NCI-H2029 treated with DMSO at 0.1 percent for 48 hours (cell line): ENCODE measurements at regions not wholly inside any gene's neighbourhood (a gene's known extent, or its start where the extent isn't known, plus 50 kb on each side); places are given as distances from the start of the nearest gene placed in this dataset.
"Not testable (repeated sequence)": the region's sequence is repeated elsewhere in the genome, so short reads cannot be mapped to it uniquely, and the experiment has no call there.

Source experiments
- DNase-seq: peaks from one replicate; lab custom pipeline; 2025; lab: John Stamatoyannopoulos, UW

DNA sequence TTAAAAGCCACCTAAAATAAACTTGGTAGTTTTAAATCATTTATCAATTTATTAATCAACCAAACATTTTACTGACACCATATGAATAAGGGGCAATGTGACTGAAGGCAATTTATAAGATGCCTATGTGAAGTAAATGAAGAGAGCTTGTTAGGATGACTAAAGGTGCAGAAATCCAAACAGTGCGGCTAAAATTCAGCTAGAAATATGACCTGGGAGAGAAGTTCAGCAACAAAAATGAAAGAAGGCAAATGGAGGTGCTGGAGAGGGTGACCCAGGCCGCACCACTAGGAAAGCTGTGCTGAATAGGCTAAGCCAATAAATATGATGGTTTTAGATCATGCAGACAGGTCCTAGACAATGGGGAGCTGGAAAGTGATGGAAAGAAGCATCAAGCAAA is 403.7 kb downstream of the BTG1 start:
- DNase-seq = no peak

DNA sequence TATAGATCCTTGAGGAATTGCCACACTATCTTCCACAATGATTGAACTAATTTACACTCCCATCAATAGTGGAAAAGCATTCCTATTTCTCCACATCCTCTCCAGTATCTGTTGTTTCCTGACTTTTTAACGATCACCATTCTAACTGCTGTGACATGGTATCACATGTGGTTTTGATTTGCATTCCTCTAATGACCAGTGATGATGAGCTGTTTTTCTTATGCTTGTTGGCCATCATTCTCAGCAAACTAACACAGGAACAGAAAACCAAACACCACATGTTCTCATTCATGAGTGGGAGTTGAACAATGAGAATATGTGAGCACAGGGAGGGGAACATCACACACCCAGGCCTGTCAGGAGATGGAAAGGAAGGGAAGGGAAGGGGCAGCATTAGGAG is 411.8 kb downstream of the BTG1 start:
- DNase-seq = not testable (repeated sequence)

DNA sequence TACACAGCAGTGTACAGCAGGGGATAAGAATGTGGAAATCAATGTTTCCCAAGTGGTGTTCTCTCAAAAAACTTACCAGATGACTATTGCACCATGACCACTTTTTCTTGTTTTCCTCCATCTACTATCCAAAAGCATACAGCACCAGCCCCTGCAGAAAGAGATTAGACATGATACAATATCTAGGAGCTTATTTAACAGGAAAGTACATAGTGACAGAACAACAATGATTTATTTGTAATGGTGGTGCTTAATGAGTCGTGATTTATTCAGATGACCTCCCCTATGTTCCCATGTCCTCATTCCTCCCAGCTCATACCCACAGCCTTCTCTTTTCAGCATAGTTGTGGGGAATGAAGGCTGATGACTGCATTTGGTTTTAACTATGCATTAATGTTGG is 413.6 kb downstream of the BTG1 start:
- DNase-seq = no peak

DNA sequence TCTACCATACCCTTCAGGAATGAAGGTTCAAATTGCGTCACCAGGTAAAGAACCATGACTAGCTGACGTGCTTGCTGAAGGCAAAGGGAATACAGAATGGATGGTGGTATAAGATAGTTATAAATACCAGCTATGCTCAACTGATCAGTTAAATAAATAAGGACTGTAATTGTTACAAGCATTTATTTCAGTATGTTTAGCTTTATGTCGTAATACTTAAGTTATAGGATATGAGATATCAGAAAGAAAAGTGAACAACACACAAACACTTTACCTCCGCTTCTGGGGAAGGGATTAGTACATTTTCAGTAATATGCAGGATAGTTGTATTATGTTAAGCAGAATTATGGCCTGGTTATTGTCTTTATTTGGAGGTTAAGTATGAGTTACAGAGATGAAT is 416.1 kb downstream of the BTG1 start:
- no peak for DNase-seq

DNA sequence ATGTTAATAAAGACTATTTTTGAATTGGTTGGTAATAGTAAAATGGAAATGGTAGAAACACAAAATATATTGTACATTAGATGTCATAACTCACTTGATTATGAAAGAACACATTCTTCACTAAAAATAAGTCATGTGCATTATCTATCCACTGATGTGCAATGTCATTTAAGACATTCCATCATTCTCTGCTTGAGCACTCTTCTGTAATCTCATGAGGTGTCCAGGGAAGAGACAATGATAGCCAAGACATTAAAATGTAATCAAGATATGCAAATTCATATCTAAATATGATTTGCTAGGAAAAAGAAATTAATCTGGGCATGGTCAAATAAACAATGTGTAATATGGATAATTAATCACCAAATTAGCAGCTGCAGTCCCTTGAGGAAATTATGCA is 422.5 kb downstream of the BTG1 start:
- no peak for DNase-seq

GRCh38 chr12:91722072-91722471 is 423.6 kb downstream of the BTG1 start:
- no peak for DNase-seq

GRCh38 chr12:91721023-91721422 is 424.6 kb downstream of the BTG1 start:
- no peak for DNase-seq

DNA sequence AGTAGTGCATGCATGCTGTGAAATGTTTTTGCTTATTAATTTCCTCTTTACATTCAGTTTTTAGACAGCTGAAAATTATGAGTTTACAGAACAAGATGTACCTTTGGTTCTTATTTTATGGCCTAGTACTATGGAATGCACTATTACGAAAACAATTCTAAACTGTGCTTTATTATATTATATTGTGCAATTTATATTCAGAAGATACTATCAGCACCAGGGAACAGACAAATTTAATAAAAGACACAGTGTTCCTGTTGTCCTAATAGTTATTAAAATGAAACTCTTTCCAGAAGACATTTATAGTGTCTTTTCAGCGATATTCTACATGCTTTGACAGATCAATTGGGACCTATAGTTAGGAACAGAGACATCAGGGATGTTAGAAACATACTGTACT is 427.3 kb downstream of the BTG1 start:
- DNase-seq = no peak

DNA sequence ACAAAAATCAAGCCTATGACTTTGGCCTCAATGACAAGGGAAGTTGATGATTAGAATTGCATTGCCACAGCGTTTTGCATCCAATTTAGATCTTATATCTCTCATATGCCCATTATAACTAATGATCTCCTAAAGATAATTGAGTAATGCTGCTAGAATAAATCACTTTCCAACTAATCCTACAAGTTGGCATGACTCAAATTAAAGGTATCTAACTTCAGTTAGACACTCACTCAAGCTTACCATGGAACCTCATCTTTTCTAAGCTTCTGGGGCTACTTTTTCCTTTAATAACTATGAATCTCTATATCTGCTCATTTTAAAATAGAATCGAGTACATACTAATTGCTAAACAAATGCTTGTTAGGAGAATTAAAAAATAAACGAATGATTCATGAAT is 427.8 kb downstream of the BTG1 start:
- no peak for DNase-seq

- not testable (repeated sequence) for DNase-seq
These were observed 433.7 kb downstream of the BTG1 start for GRCh38 chr12:91711925-91712324.

GRCh38 chr12:91706466-91706865 is 439.2 kb downstream of the BTG1 start:
- DNase-seq = no peak

- peak; percentile 3 for DNase-seq
These were observed 441.2 kb downstream of the BTG1 start for GRCh38 chr12:91704446-91704845.

GRCh38 chr12:91703491-91704283 is 442.0 kb downstream of the BTG1 start:
- no peak for DNase-seq

DNA sequence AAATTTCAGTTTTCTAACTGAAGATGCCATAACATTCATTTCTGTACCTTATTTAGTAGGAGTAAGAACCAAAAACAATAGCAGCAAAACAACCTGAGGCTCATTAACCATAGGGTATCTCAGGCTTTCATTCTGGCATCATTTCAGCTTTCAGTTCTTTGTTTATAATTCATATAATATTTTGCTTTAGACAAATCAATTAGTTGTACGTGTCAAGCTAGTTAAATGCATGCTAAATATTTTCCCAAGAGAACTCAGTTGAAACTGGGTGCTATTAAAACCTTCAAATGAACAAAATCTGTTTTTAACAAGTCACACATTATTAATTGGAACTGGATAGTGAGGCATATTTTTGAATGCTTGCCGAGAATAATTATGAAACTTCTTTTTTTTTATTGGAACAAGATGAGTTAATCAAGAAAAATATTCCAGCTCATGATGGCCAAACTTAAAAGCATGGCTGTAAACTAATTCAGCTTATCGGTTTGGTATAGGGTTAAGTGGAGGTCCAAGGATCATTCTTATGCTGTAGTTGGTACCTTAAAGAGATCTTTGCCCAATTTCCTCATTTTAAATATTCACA is 442.7 kb downstream of the BTG1 start:
- no peak for DNase-seq

- DNase-seq = no peak
These were observed 449.7 kb downstream of the BTG1 start for GRCh38 chr12:91695964-91696363.

GRCh38 chr12:91695406-91695805 is 450.2 kb downstream of the BTG1 start:
- not testable (repeated sequence) for DNase-seq

DNA sequence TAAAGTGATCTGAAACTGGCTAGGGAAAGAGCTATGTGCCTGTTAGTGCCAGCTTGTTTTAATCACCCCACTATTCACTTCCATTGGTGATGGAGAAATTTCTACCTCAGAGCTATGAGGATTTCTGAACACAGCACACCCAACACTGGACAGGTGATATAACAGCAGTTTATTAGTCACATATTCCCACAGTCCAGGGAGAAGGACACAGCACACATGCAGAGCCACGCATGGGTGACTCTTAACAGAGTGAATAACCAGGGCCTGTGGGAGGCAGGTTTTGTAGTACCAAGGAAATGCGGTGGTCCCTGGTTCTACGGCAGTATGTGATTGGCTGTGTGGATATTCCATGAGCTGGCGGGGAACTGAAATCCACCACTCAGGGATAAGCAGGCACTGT is 455.1 kb downstream of the BTG1 start:
- DNase-seq = no peak

- DNase-seq = no peak
These were observed 458.3 kb downstream of the BTG1 start for GRCh38 chr12:91687052-91688017.

- no peak for DNase-seq
These were observed 459.7 kb downstream of the BTG1 start for GRCh38 chr12:91685917-91686316.

DNA sequence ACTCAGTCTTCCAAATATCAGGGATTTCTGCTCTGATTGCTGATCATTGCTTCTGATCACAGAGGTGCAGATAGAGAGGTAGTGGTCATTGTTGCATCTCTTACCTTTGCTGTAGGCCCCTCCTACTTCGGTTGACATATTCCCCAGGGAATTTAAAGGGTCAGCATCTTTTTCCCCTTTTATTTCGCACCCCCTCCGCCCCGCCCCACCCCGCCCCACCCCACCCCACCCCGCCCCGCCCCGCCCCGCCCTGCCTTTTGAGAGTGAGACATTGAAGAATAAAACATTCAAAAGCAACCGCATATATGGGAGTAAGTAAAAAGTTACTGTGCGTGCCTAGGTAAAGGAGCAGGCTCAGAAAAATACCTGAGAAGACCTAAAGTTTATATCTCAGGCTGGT is 463.9 kb downstream of the BTG1 start:
- DNase-seq = no peak

GRCh38 chr12:91680864-91681263 is 464.8 kb downstream of the BTG1 start:
- DNase-seq = no peak

GRCh38 chr12:91677556-91677955 is 468.1 kb downstream of the BTG1 start:
- no peak for DNase-seq

DNA sequence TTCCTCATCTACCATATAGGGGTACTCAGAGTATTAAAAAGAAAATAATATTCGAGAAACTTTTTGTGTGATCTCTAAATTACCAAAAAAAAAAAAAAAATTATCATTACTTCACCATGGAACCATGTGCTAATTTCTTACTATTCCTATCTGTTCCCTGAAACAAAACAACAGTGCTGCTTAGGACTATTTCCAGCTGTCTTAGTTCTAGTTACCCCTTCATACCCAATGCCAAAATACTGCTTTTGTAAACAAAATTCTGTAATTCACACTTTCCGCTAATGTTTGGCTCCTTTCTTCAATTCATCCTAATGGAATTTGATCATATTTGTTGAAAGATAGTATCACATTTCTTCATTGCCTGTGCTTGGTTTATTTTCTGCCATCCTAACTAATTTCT is 470.2 kb downstream of the BTG1 start:
- no peak for DNase-seq
